Liver (tissue), 7 donors: ENCODE measurements at regions not wholly inside any gene's neighbourhood (a gene's known extent, or its start where the extent isn't known, plus 50 kb on each side); places are given as distances from the start of the nearest gene placed in this dataset.

Source experiments
- DNase-seq: peaks from one replicate; pipeline ENCODE4 v3.0.0-alpha.2; 2017; ENCODE audit warnings: low spot score
- H3K27ac ChIP-seq, 2 donors: one replicate each; pipeline ENCODE4 v1.7.0; 2013; ENCODE audit warnings: inconsistent platforms in 2 of 2, low read length in 2 of 2, control low read depth in 1 of 2, low read depth in 1 of 2, mild to moderate bottlenecking in 1 of 2
- H3K27me3 ChIP-seq, 4 donors: one replicate each; pipeline versions ENCODE4 v1.6.1 to v1.7.0; 2013; ENCODE audit warnings: low read length in 3 of 4, inconsistent platforms in 1 of 4, mild to moderate bottlenecking in 1 of 4, moderate library complexity in 1 of 4; ENCODE audit not compliant: control insufficient read depth in 4 of 4, insufficient read depth in 4 of 4
- H3K36me3 ChIP-seq, 4 donors: one replicate each; pipeline versions ENCODE4 v1.6.1 to v1.7.0; 2013; ENCODE audit warnings: low read length in 3 of 4, mild to moderate bottlenecking in 3 of 4, low read depth in 1 of 4, moderate library complexity in 1 of 4; ENCODE audit not compliant: control insufficient read depth in 4 of 4, insufficient read depth in 3 of 4
- H3K4me1 ChIP-seq, 4 donors: one replicate each; pipeline versions ENCODE4 v1.6.1 to v1.7.0; 2013; ENCODE audit warnings: low read length in 3 of 4, mild to moderate bottlenecking in 3 of 4, moderate library complexity in 1 of 4; ENCODE audit not compliant: control insufficient read depth in 4 of 4, insufficient read depth in 4 of 4
- H3K4me3 ChIP-seq, 3 donors: one replicate each; pipeline versions ENCODE4 v1.6.1 to v1.7.0; 2013; ENCODE audit warnings: low read length in 3 of 3, control low read depth in 1 of 3, low read depth in 1 of 3, mild to moderate bottlenecking in 1 of 3
- H3K9ac ChIP-seq, 2 donors: one replicate each; pipeline ENCODE4 v1.7.0; 2013; ENCODE audit warnings: low read length in 2 of 2, mild to moderate bottlenecking in 2 of 2, moderate library complexity in 2 of 2, control low read depth in 1 of 2, low read depth in 1 of 2
- H3K9me3 ChIP-seq, 4 donors: one replicate each; pipeline versions ENCODE4 v1.6.1 to v1.7.0; 2013; ENCODE audit warnings: low read length in 3 of 4; ENCODE audit not compliant: control insufficient read depth in 4 of 4
- EGR1 ChIP-seq, 2 donors: IDR thresholded peaks; 2 replicates each; pipeline ENCODE4 v1.6.1; 2016 to 2018; ENCODE audit warnings: antibody characterized with exemption in 2 of 2, low read depth in 2 of 2
- FOXA1 ChIP-seq: IDR thresholded peaks from 2 replicates; pipeline ENCODE4 v1.6.1; 2016; ENCODE audit warnings: antibody characterized with exemption
- FOXA2 ChIP-seq: IDR thresholded peaks from 2 replicates; pipeline ENCODE4 v1.6.1; 2016; ENCODE audit warnings: antibody characterized with exemption
- HNF4A ChIP-seq, 2 donors: conservative IDR thresholded peaks; 2 replicates each; pipeline ENCODE4 v1.6.1; 2016; ENCODE audit warnings: antibody characterized with exemption in 2 of 2, mild to moderate bottlenecking in 2 of 2
- HNF4G ChIP-seq: IDR thresholded peaks from 2 replicates; pipeline ENCODE4 v1.6.1; 2016; ENCODE audit warnings: antibody characterized with exemption
- JUND ChIP-seq, 2 donors: IDR thresholded peaks; 2 replicates each; pipeline ENCODE4 v1.6.1; 2016; ENCODE audit warnings: antibody characterized with exemption in 2 of 2
- NR2F2 ChIP-seq: IDR thresholded peaks from 2 replicates; pipeline ENCODE4 v1.6.1; 2016; ENCODE audit warnings: antibody characterized with exemption
- RAD21 ChIP-seq, 2 donors: IDR thresholded peaks; 2 replicates each; pipeline ENCODE4 v1.6.1; 2016; ENCODE audit warnings: antibody characterized with exemption in 2 of 2, mild to moderate bottlenecking in 2 of 2
- RXRA ChIP-seq, 2 donors: IDR thresholded peaks; 2 replicates each; pipeline ENCODE4 v1.6.1; 2017 to 2018; ENCODE audit warnings: antibody characterized with exemption in 2 of 2, mild to moderate bottlenecking in 1 of 2
- SP1 ChIP-seq: IDR thresholded peaks from 2 replicates; pipeline ENCODE4 v1.6.1; 2018; ENCODE audit warnings: antibody characterized with exemption, mild to moderate bottlenecking
- WGBS: extraction: QIAGEN DNeasy Blood & Tissue Kit; methylation state at CpG from one replicate; pipeline ENCODE4 v1.1.7; 2013; 5-methylcytosine and 5-hydroxymethylcytosine counted together
- TF ChIP-seq, protein P1 (sequence below): IDR thresholded peaks from 2 replicates; pipeline ENCODE4 v1.6.1; 2016; ENCODE audit warnings: antibody characterized with exemption
- TF ChIP-seq, protein P2 (sequence below): IDR thresholded peaks from 2 replicates; pipeline ENCODE4 v1.6.1; 2016; ENCODE audit warnings: antibody characterized with exemption, mild to moderate bottlenecking
- donor health status: healthy.
- donor health status: healthy.
- donor health status: healthy.
- donor health status: healthy.

DNA sequence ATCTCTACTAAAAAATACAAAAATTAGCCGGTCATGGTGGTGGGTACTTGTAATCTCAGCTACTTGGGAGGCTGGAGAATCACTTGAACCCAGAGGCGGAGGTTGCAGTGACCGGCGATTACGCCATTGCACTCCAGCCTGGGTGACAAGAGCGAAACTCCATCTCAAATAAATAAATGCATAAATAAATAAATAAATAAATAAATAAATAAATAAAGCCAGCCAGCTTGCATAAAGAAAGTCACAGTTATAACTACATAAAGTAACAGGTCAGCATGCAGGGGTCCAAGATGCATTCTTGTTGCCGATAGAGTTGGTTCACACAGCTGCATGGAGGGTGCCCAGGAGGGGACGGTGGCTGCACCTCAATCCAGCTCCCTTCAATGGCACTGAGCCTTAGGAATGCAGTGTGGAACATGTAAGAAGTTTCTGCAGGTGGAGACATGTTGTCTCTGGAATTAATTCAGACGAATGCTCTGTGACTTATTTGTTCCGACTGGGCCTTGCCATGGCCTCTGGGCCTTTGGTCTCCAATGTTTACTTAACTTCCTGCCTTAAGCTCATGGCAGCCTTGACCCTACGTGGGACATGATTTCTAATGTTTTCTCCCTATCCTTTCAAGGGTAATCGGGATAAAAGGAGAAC, 159.6 kb upstream of the PRKCQ start (continued):
- TF ChIP-seq FOXA2: no peak
- TF ChIP-seq, protein P1, sequence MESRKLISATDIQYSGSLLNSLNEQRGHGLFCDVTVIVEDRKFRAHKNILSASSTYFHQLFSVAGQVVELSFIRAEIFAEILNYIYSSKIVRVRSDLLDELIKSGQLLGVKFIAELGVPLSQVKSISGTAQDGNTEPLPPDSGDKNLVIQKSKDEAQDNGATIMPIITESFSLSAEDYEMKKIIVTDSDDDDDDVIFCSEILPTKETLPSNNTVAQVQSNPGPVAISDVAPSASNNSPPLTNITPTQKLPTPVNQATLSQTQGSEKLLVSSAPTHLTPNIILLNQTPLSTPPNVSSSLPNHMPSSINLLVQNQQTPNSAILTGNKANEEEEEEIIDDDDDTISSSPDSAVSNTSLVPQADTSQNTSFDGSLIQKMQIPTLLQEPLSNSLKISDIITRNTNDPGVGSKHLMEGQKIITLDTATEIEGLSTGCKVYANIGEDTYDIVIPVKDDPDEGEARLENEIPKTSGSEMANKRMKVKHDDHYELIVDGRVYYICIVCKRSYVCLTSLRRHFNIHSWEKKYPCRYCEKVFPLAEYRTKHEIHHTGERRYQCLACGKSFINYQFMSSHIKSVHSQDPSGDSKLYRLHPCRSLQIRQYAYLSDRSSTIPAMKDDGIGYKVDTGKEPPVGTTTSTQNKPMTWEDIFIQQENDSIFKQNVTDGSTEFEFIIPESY: no peak

DNA sequence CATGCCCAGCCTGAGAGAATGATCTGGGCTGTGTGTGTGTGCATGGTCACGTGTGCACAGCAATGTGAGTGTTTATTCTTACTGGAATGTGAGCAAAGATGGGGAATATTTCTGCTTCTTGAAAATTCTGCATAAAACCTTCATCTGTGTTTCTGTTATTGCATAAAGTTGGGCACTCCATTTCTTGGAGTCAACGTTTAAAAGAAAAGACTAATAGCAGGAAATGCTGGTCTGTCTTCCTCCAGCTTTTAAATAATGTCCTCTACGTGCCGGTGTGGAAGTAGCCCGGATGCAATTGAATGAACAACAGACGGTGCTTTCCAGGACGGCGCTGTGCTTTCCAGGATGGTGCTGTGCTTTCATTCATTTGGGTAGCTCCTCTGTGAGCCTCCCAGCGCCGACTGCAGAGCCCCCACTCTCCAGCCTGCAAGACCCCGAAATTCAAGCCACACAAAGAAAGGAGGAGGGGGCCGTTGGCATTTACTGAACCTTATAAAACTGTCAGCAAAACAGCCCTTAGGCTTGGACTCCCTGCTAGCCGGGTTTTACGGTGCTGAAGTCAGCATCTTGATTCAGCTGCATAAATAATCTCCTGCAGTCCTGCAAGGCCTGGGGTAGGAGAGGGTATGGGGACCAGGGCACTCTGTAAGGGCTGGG, 158.2 kb upstream of the PRKCQ start:
- no peak for DNase-seq
- no peak overlapping the region for H3K9ac ChIP-seq
- H3K36me3 ChIP-seq: no peaks in the 10 kb centered on the region
- no peak overlapping the region for H3K4me3 ChIP-seq
- 40% methylated on average over 14 of the region's 14 CpGs for WGBS
- H3K27ac ChIP-seq: no peak overlapping the region
- no peaks in the 10 kb centered on the region for H3K9me3 ChIP-seq
- TF ChIP-seq SP1: no peak
- TF ChIP-seq, protein P2, sequence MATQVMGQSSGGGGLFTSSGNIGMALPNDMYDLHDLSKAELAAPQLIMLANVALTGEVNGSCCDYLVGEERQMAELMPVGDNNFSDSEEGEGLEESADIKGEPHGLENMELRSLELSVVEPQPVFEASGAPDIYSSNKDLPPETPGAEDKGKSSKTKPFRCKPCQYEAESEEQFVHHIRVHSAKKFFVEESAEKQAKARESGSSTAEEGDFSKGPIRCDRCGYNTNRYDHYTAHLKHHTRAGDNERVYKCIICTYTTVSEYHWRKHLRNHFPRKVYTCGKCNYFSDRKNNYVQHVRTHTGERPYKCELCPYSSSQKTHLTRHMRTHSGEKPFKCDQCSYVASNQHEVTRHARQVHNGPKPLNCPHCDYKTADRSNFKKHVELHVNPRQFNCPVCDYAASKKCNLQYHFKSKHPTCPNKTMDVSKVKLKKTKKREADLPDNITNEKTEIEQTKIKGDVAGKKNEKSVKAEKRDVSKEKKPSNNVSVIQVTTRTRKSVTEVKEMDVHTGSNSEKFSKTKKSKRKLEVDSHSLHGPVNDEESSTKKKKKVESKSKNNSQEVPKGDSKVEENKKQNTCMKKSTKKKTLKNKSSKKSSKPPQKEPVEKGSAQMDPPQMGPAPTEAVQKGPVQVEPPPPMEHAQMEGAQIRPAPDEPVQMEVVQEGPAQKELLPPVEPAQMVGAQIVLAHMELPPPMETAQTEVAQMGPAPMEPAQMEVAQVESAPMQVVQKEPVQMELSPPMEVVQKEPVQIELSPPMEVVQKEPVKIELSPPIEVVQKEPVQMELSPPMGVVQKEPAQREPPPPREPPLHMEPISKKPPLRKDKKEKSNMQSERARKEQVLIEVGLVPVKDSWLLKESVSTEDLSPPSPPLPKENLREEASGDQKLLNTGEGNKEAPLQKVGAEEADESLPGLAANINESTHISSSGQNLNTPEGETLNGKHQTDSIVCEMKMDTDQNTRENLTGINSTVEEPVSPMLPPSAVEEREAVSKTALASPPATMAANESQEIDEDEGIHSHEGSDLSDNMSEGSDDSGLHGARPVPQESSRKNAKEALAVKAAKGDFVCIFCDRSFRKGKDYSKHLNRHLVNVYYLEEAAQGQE: peak; percentile 86
- peaks cover 0 to 7% (median 0%) of the 10 kb centered on the region in 4 donors for H3K27me3 ChIP-seq
- H3K4me1 ChIP-seq: no peaks in the 10 kb centered on the region

DNA sequence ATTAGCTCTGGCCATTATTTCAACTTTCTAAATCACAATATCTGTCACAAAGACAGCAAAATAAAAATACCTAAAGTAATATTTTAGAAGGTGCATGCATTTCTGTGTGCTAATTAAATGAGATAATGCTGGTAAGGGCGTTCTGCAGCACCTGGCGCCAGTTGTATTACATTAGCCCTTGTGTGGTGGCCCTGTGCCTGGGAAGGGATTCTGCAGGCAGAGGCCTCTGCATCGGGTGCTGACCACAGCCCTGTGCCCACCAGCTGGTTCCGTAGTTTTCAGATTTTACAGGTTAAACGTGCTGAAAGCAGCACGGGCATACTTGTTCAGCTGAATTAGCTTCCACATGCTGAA, 157.7 kb upstream of the PRKCQ start:
- 76% methylated on average over 6 of the region's 6 CpGs for WGBS
- H3K9ac ChIP-seq: no peak overlapping the region

DNA sequence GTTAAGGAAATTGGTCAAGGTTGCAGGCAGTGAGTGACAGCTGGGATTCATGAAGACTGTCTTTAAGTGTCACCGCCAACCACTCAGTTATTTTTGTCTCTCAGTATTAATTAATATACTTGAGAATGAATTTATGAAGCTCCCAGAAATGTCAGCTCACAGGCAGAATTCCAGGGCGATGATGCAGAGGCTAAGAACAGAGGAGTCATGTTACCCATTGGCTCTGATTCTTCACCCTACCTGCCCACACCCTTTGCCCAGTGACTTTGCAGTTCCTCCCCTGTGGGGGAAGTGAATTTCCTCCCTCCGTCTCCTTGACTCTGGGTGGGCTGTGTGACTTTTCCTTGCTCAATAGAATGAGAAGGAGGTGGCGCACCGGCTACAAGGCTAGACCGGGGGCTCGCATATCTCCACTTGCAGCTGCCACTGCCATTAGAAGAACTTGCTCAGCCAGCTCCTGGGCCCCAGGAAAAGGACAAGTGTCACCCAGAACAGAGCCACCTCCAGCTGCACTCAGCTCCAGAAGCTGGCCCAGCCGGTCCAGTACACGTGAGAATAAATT, 157.1 kb upstream of the PRKCQ start:
- Histone ChIP-seq H3K36me3 (no peaks in the 10 kb centered on the region), H3K4me3 (no peak overlapping the region), H3K27me3 (peaks cover 0 to 7% (median 0%) of the 10 kb centered on the region in 4 donors), H3K27ac (no peak overlapping the region), H3K9ac (no peak overlapping the region), H3K4me1 (no peaks in the 10 kb centered on the region), H3K9me3 (no peaks in the 10 kb centered on the region)
- TF ChIP-seq RXRA (IDR thresholded peaks at IDR 0.05) (no peak), FOXA1 (no peak)
- 80% methylated on average over 9 of the region's 9 CpGs for WGBS
- no peak for DNase-seq

More for the DNA sequence above, 157.7 kb upstream of the PRKCQ start:
- no peaks in the 10 kb centered on the region for H3K4me1 ChIP-seq
- no peaks in the 10 kb centered on the region for H3K9me3 ChIP-seq
- H3K4me3 ChIP-seq: no peak overlapping the region
- TF ChIP-seq FOXA1: no peak
- no peak for TF ChIP-seq SP1
- TF ChIP-seq RAD21 (IDR thresholded peaks at IDR 0.05): no peak
- TF ChIP-seq HNF4A (conservative IDR thresholded peaks at IDR 0.05): no peak
- no peak for TF ChIP-seq EGR1 (IDR thresholded peaks at IDR 0.05; ENCODE audit: low read depth in 2 of 2)
- TF ChIP-seq NR2F2: no peak
- no peak for TF ChIP-seq FOXA2
- TF ChIP-seq JUND (IDR thresholded peaks at IDR 0.05): no peak
- TF ChIP-seq HNF4G: no peak
- DNase-seq: no peak
- H3K27ac ChIP-seq: no peak overlapping the region
- H3K27me3 ChIP-seq: peaks cover 0 to 7% (median 0%) of the 10 kb centered on the region in 4 donors
- H3K36me3 ChIP-seq: no peaks in the 10 kb centered on the region
